ENCODE measurements at regions not wholly inside any gene's neighbourhood (a gene's known extent, or its start where the extent isn't known, plus 50 kb on each side); places are given as distances from the start of the nearest gene placed in this dataset.

DNA sequence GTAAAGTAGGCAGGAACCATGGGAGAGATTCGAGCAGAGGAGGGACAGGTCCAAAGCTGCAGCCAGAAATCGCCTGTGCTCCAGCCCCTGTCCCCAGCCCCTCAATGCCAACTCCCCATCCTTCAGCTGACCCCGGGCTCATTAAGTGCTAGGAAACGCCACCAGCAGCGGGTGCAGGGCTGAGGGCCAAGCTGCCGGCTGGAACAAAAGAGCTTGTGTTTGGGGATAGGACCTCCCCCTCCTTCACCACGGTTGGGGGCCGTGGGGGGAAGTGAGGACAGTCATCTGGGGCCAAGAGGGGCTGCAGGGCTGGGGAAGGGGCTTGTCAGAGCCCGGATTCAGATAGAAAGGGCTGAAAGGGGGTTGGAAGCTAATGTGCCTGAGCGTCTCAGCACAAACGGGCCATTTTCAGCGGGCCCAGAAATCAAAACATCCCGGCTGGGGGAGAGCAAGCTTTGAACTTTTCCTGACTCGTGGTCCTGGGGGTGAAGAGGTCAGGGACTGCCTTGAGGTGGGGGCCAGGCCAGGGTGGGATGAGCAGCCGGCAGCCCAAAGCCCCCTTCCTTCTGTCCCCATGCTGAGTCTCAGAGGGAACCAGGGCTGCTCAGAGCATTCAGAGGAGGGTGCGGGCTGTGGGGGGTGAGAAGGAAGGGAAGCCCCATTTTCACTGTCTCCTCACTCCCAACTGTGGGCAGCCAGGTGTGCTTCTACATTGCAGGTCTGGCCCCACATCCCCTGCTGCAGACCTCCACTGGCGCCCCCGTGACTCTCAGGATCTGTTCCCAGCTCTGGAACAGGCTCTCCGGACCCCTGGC, 69.4 kb upstream of the DAB2IP start:
- TF ChIP-seq, protein P1, sequence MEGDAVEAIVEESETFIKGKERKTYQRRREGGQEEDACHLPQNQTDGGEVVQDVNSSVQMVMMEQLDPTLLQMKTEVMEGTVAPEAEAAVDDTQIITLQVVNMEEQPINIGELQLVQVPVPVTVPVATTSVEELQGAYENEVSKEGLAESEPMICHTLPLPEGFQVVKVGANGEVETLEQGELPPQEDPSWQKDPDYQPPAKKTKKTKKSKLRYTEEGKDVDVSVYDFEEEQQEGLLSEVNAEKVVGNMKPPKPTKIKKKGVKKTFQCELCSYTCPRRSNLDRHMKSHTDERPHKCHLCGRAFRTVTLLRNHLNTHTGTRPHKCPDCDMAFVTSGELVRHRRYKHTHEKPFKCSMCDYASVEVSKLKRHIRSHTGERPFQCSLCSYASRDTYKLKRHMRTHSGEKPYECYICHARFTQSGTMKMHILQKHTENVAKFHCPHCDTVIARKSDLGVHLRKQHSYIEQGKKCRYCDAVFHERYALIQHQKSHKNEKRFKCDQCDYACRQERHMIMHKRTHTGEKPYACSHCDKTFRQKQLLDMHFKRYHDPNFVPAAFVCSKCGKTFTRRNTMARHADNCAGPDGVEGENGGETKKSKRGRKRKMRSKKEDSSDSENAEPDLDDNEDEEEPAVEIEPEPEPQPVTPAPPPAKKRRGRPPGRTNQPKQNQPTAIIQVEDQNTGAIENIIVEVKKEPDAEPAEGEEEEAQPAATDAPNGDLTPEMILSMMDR (conservative IDR thresholded peaks at IDR 0.05; ENCODE audit: low read length) = no peak
- TF ChIP-seq EZH2phosphoT487 (IDR thresholded peaks at IDR 0.05; ENCODE audit: borderline replicate concordance) = no peak

Measured in Loucy (cell line).